SK-N-SH treated with all-trans-retinoic acid at 6 μM for 48 hours (cell line): ENCODE measurements at regions not wholly inside any gene's neighbourhood (a gene's known extent, or its start where the extent isn't known, plus 50 kb on each side); places are given as distances from the start of the nearest gene placed in this dataset.

Experiments used
- CREB5 ChIP-seq: fragments of 250-450 bp; sonication (Bioruptor Pico); IDR thresholded peaks from 2 replicates; pipeline ENCODE4 v1.5.1; 2020; ENCODE audit warnings: low read depth, mild to moderate bottlenecking, moderate library complexity
- CSRNP3 ChIP-seq: fragments of 250-450 bp; sonication (Bioruptor Pico); IDR thresholded peaks from 2 replicates; pipeline ENCODE4 v1.5.1; 2021; ENCODE audit warnings: mild to moderate bottlenecking, moderate library complexity
- ESRRG ChIP-seq: fragments of 250-450 bp; sonication (Bioruptor Pico); IDR thresholded peaks from 2 replicates; pipeline ENCODE4 v1.6.1; 2021; ENCODE audit warnings: mild to moderate bottlenecking
- ISL1 ChIP-seq: fragments of 250-450 bp; sonication (Bioruptor Pico); IDR thresholded peaks from 2 replicates; pipeline ENCODE4 v2.1.2; 2022; ENCODE audit warnings: mild to moderate bottlenecking, moderate library complexity
- OSR1 ChIP-seq: fragments of 250-450 bp; sonication (Bioruptor Pico); IDR thresholded peaks from 2 replicates; pipeline ENCODE4 v1.8.0; 2022; ENCODE audit warnings: moderate library complexity, mild to moderate bottlenecking, inconsistent platforms
- PATZ1 ChIP-seq: fragments of 250-450 bp; sonication (Bioruptor Pico); IDR thresholded peaks from 2 replicates; pipeline ENCODE4 v1.8.0; 2020; ENCODE audit warnings: mild to moderate bottlenecking, moderate library complexity, borderline replicate concordance
- RARB ChIP-seq: fragments of 250-450 bp; sonication (Bioruptor Pico); IDR thresholded peaks from 2 replicates; pipeline ENCODE4 v1.8.0; 2021; ENCODE audit warnings: mild to moderate bottlenecking, moderate library complexity
- SNAI2 ChIP-seq: fragments of 250-450 bp; sonication (Bioruptor Pico); IDR thresholded peaks from 2 replicates; pipeline ENCODE4 v1.5.0; 2020; ENCODE audit warnings: mild to moderate bottlenecking, moderate library complexity
- TOX ChIP-seq: fragments of 250-450 bp; sonication (Bioruptor Pico); IDR thresholded peaks from 2 replicates; pipeline ENCODE4 v1.8.0; 2021; ENCODE audit warnings: mild to moderate bottlenecking, moderate library complexity, borderline replicate concordance
- ZC3H10 ChIP-seq: fragments of 250-450 bp; sonication (Bioruptor Pico); IDR thresholded peaks from 2 replicates; pipeline ENCODE4 v1.5.1; 2021; ENCODE audit warnings: mild to moderate bottlenecking, moderate library complexity
- ZFP3 ChIP-seq: fragments of 250-450 bp; sonication (Bioruptor Pico); IDR thresholded peaks from 2 replicates; pipeline ENCODE4 v1.5.0; 2020; ENCODE audit warnings: mild to moderate bottlenecking, moderate library complexity
- ZFP30 ChIP-seq: fragments of 450-650 bp; formaldehyde crosslinking; IDR thresholded peaks from 2 replicates; pipeline ENCODE4 v1.5.0; 2022; ENCODE audit warnings: mild to moderate bottlenecking, moderate library complexity
- ZNF565 ChIP-seq: fragments of 450-650 bp; formaldehyde crosslinking; conservative IDR thresholded peaks from 2 replicates; pipeline ENCODE4 v1.5.0; 2020; ENCODE audit warnings: low read depth, mild to moderate bottlenecking, moderate library complexity
- ZNF70 ChIP-seq: fragments of 450-650 bp; formaldehyde crosslinking; IDR thresholded peaks from 2 replicates; pipeline ENCODE4 v1.5.0; 2020; ENCODE audit warnings: mild to moderate bottlenecking, moderate library complexity

GRCh38 chr2:19732255-19732654 lies 169.5 kb downstream of the TTC32 start:
- TF ChIP-seq ZFP3 (CRISPR knock-in tag) (no peak), RARB (no peak), ESRRG (no peak), ZNF70 (CRISPR knock-in tag) (no peak), SNAI2 (CRISPR knock-in tag) (no peak), PATZ1 (CRISPR knock-in tag) (no peak), CSRNP3 (CRISPR knock-in tag) (no peak), ZC3H10 (no peak), CREB5 (no peak), TOX (CRISPR knock-in tag) (no peak), ZFP30 (CRISPR knock-in tag) (no peak), ZNF565 (CRISPR knock-in tag) (no peak), ISL1 (CRISPR knock-in tag) (no peak), OSR1 (CRISPR knock-in tag) (no peak)
